C4-2B (cell line): ENCODE measurements at regions not wholly inside any gene's neighbourhood (a gene's known extent, or its start where the extent isn't known, plus 50 kb on each side); places are given as distances from the start of the nearest gene placed in this dataset.

Experiments used
- H3K27ac ChIP-seq: fragments of 450-650 bp; 2 replicates; pipeline ENCODE4 v1.5.1; 2017
- CTCF ChIP-seq: fragments of 450-650 bp; conservative IDR thresholded peaks from 2 replicates; pipeline ENCODE4 v1.5.1; 2017; ENCODE audit warnings: mild to moderate bottlenecking
- ZFX ChIP-seq: fragments of 450-650 bp; IDR thresholded peaks from 2 replicates; pipeline ENCODE4 v1.6.1; 2017

- no peak overlapping the region for H3K27ac ChIP-seq
- TF ChIP-seq CTCF (no peak), ZFX (no peak)
These were observed 310.3 kb upstream of the EDNRB start for GRCh38 chr13:78228940-78229339.

GRCh38 chr13:78228211-78228610, 309.6 kb upstream of the EDNRB start:
- TF ChIP-seq CTCF = no peak
- no peak for TF ChIP-seq ZFX
- H3K27ac ChIP-seq = no peak overlapping the region

- H3K27ac ChIP-seq = no peak overlapping the region
- no peak for TF ChIP-seq CTCF
- no peak for TF ChIP-seq ZFX
These were observed 309.1 kb upstream of the EDNRB start for GRCh38 chr13:78227709-78228108.

- TF ChIP-seq ZFX (no peak), CTCF (no peak)
These were observed 297.0 kb upstream of the EDNRB start for GRCh38 chr13:78215458-78216108.

GRCh38 chr13:78201411-78201810, 282.8 kb upstream of the EDNRB start:
- TF ChIP-seq CTCF = no peak
- TF ChIP-seq ZFX = no peak
- no peak overlapping the region for H3K27ac ChIP-seq

More at GRCh38 chr13:78215458-78216108, 297.0 kb upstream of the EDNRB start:
- H3K27ac ChIP-seq = no peak overlapping the region

GRCh38 chr13:78198821-78199220, 280.2 kb upstream of the EDNRB start:
- no peak for TF ChIP-seq CTCF
- no peak for TF ChIP-seq ZFX
- no peak overlapping the region for H3K27ac ChIP-seq

- TF ChIP-seq CTCF (no peak), ZFX (no peak)
- no peak overlapping the region for H3K27ac ChIP-seq
These were observed 279.8 kb upstream of the EDNRB start for GRCh38 chr13:78198419-78198818.
